CD4-positive, alpha-beta memory T cell (primary cell): ENCODE measurements at regions not wholly inside any gene's neighbourhood (a gene's known extent, or its start where the extent isn't known, plus 50 kb on each side); places are given as distances from the start of the nearest gene placed in this dataset.

ENCODE experiments used
- CTCF ChIA-PET: fragments of 350-600 bp; sonication (Branson Sonifier 250); formaldehyde crosslinking; loops from one replicate; lab custom pipeline; 2021; ENCODE audit warnings: inconsistent platforms; ENCODE audit not compliant: partially characterized antibody; lab: Charles Lee
- POLR2A ChIA-PET: fragments of 350-600 bp; sonication (Branson Sonifier 250); formaldehyde crosslinking; loops from one replicate; lab custom pipeline; 2021; ENCODE audit not compliant: partially characterized antibody; lab: Charles Lee
- DNase-seq, 5 donors: peaks; one replicate each; pipeline versions ENCODE4 v3.0.0 to v3.0.0-alpha.2; 2020 to 2022; ENCODE audit warnings: mixed read lengths in 1 of 5
- H3K27ac ChIP-seq: one replicate; pipeline ENCODE4 v1.7.0; 2013; ENCODE audit warnings: low read depth, low read length
- H3K27me3 ChIP-seq: 2 replicates; pipeline ENCODE4 v1.7.0; 2013; ENCODE audit warnings: mild to moderate bottlenecking, low read length, moderate library complexity; ENCODE audit not compliant: insufficient read depth
- H3K36me3 ChIP-seq: 2 replicates; pipeline ENCODE4 v1.7.0; 2013; ENCODE audit warnings: mild to moderate bottlenecking, low read length, moderate library complexity; ENCODE audit not compliant: insufficient read depth
- H3K4me1 ChIP-seq: 2 replicates; pipeline ENCODE4 v1.7.0; 2013; ENCODE audit warnings: mild to moderate bottlenecking, low read length, moderate library complexity; ENCODE audit not compliant: insufficient read depth
- H3K4me3 ChIP-seq, 2 donors: one replicate each; pipeline ENCODE4 v1.7.0; 2013; ENCODE audit warnings: low read length in 2 of 2, mild to moderate bottlenecking in 1 of 2
- H3K9me3 ChIP-seq, 2 donors: one replicate each; pipeline ENCODE4 v1.7.0; 2013; ENCODE audit warnings: low read length in 2 of 2, control low read depth in 1 of 2; ENCODE audit not compliant: control insufficient read depth in 1 of 2
- H3K27ac Mint-ChIP-seq, 7 donors: one replicate each; pipeline ENCODE4 v1.8.0; 2020 to 2021; ENCODE audit warnings: mixed read lengths in 7 of 7, mild to moderate bottlenecking in 6 of 7, inconsistent platforms in 3 of 7, moderate library complexity in 3 of 7
- H3K27me3 Mint-ChIP-seq, 2 donors: one replicate each; pipeline ENCODE4 v1.8.0; 2020 to 2021; ENCODE audit warnings: mixed read lengths in 2 of 2
- H3K36me3 Mint-ChIP-seq, 2 donors: one replicate each; pipeline ENCODE4 v1.8.0; 2020 to 2021; ENCODE audit warnings: mixed read lengths in 2 of 2, inconsistent platforms in 1 of 2, mild to moderate bottlenecking in 1 of 2
- H3K4me1 Mint-ChIP-seq, 4 donors: one replicate each; pipeline ENCODE4 v1.8.0; 2020 to 2021; ENCODE audit warnings: mixed read lengths in 4 of 4, mild to moderate bottlenecking in 1 of 4
- H3K4me3 Mint-ChIP-seq, 8 donors: one replicate each; pipeline ENCODE4 v1.8.0; 2020 to 2021; ENCODE audit warnings: mixed read lengths in 8 of 8, mild to moderate bottlenecking in 7 of 8, moderate library complexity in 6 of 8, inconsistent platforms in 3 of 8
- H3K9me3 Mint-ChIP-seq, 8 donors: one replicate each; pipeline ENCODE4 v1.8.0; 2020 to 2021; ENCODE audit warnings: mixed read lengths in 8 of 8, mild to moderate bottlenecking in 5 of 8, inconsistent platforms in 3 of 8, moderate library complexity in 1 of 8
- intact Hi-C: fragments of 100-400 bp; cut with micrococcal nuclease; formaldehyde crosslinking; loops from one replicate; pipeline ENCODE4 v1.15.1; 2023

- DNase-seq = no peak
- no peaks in the 10 kb centered on the region for H3K36me3 Mint-ChIP-seq
- H3K4me3 Mint-ChIP-seq = no peak overlapping the region
- intact Hi-C loops = no loop called here
- no peaks in the 10 kb centered on the region for H3K4me1 Mint-ChIP-seq
- ChIA-PET CTCF (no interaction called here), POLR2A (no interaction called here)
- Histone ChIP-seq H3K27ac (no peak overlapping the region), H3K27me3 (no peaks in the 10 kb centered on the region), H3K4me3 (no peak overlapping the region), H3K36me3 (no peaks in the 10 kb centered on the region), H3K4me1 (no peaks in the 10 kb centered on the region), H3K9me3 (no peaks in the 10 kb centered on the region)
- H3K27ac Mint-ChIP-seq = no peak overlapping the region
- H3K9me3 Mint-ChIP-seq = peaks cover 0 to 4% (median 0%) of the 10 kb centered on the region in 8 donors
- no peaks in the 10 kb centered on the region for H3K27me3 Mint-ChIP-seq
Measured at GRCh38 chr7:124387056-124387455, 354.2 kb upstream of the TMEM229A start.

- intact Hi-C loops = no loop called here
- CTCF ChIA-PET = no interaction called here
Measured at GRCh38 chr7:124379296-124379695, 346.4 kb upstream of the TMEM229A start.

GRCh38 chr7:124376111-124376510, 343.2 kb upstream of the TMEM229A start:
- no peak overlapping the region for H3K27ac Mint-ChIP-seq
- no peak for DNase-seq
- no peaks in the 10 kb centered on the region for H3K9me3 ChIP-seq
- no peak overlapping the region for H3K4me3 ChIP-seq
- H3K27ac ChIP-seq = no peak overlapping the region
- ChIA-PET POLR2A (no interaction called here), CTCF (no interaction called here)
- no peaks in the 10 kb centered on the region for H3K27me3 ChIP-seq
- no peaks in the 10 kb centered on the region for H3K4me1 Mint-ChIP-seq
- H3K9me3 Mint-ChIP-seq = peaks cover 0 to 10% (median 3%) of the 10 kb centered on the region in 8 donors
- H3K4me3 Mint-ChIP-seq = no peak overlapping the region
- intact Hi-C loops = no loop called here
- H3K4me1 ChIP-seq = no peaks in the 10 kb centered on the region
- no peaks in the 10 kb centered on the region for H3K27me3 Mint-ChIP-seq
- no peaks in the 10 kb centered on the region for H3K36me3 Mint-ChIP-seq
- no peaks in the 10 kb centered on the region for H3K36me3 ChIP-seq

More at GRCh38 chr7:124379296-124379695, 346.4 kb upstream of the TMEM229A start:
- no peaks in the 10 kb centered on the region for H3K27me3 ChIP-seq
- POLR2A ChIA-PET = no interaction called here
- no peak overlapping the region for H3K4me3 ChIP-seq
- H3K9me3 ChIP-seq = no peaks in the 10 kb centered on the region
- no peaks in the 10 kb centered on the region for H3K4me1 ChIP-seq
- no peak for DNase-seq
- H3K27ac ChIP-seq = no peak overlapping the region
- no peak overlapping the region for H3K27ac Mint-ChIP-seq
- no peaks in the 10 kb centered on the region for H3K36me3 Mint-ChIP-seq
- peaks cover 0 to 13% (median 4%) of the 10 kb centered on the region in 8 donors for H3K9me3 Mint-ChIP-seq
- H3K27me3 Mint-ChIP-seq = no peaks in the 10 kb centered on the region
- H3K4me3 Mint-ChIP-seq = no peak overlapping the region
- no peaks in the 10 kb centered on the region for H3K36me3 ChIP-seq
- no peaks in the 10 kb centered on the region for H3K4me1 Mint-ChIP-seq

GRCh38 chr7:124375391-124375790, 342.5 kb upstream of the TMEM229A start:
- no peaks in the 10 kb centered on the region for H3K27me3 ChIP-seq
- H3K36me3 Mint-ChIP-seq = no peaks in the 10 kb centered on the region
- no peaks in the 10 kb centered on the region for H3K4me1 ChIP-seq
- H3K4me3 ChIP-seq = no peak overlapping the region
- H3K9me3 ChIP-seq = no peaks in the 10 kb centered on the region
- intact Hi-C loops = no loop called here
- H3K27me3 Mint-ChIP-seq = no peaks in the 10 kb centered on the region
- H3K36me3 ChIP-seq = no peaks in the 10 kb centered on the region
- no peaks in the 10 kb centered on the region for H3K4me1 Mint-ChIP-seq
- no peak overlapping the region for H3K4me3 Mint-ChIP-seq
- ChIA-PET CTCF (no interaction called here), POLR2A (no interaction called here)
- peaks cover 0 to 10% (median 3%) of the 10 kb centered on the region in 8 donors for H3K9me3 Mint-ChIP-seq
- no peak for DNase-seq
- H3K27ac ChIP-seq = no peak overlapping the region
- H3K27ac Mint-ChIP-seq = no peak overlapping the region

GRCh38 chr7:124369310-124369709, 336.4 kb upstream of the TMEM229A start:
- Mint-ChIP-seq H3K4me1 (no peaks in the 10 kb centered on the region), H3K4me3 (no peak overlapping the region), H3K9me3 (peaks cover 0 to 6% (median 2%) of the 10 kb centered on the region in 8 donors), H3K27ac (no peak overlapping the region), H3K36me3 (no peaks in the 10 kb centered on the region), H3K27me3 (no peaks in the 10 kb centered on the region)
- H3K27ac ChIP-seq = no peak overlapping the region
- H3K9me3 ChIP-seq = no peaks in the 10 kb centered on the region
- H3K4me3 ChIP-seq = no peak overlapping the region
- no peaks in the 10 kb centered on the region for H3K4me1 ChIP-seq
- intact Hi-C loops = no loop called here
- ChIA-PET CTCF (no interaction called here), POLR2A (no interaction called here)
- H3K36me3 ChIP-seq = no peaks in the 10 kb centered on the region
- DNase-seq = no peak
- no peaks in the 10 kb centered on the region for H3K27me3 ChIP-seq

GRCh38 chr7:124366118-124366517, 333.3 kb upstream of the TMEM229A start:
- Mint-ChIP-seq H3K9me3 (peaks cover 0 to 12% (median 7%) of the 10 kb centered on the region in 8 donors), H3K27ac (no peak overlapping the region), H3K4me3 (no peak overlapping the region), H3K27me3 (no peaks in the 10 kb centered on the region), H3K36me3 (no peaks in the 10 kb centered on the region), H3K4me1 (no peaks in the 10 kb centered on the region)
- H3K27ac ChIP-seq = no peak overlapping the region
- no peak for DNase-seq
- ChIA-PET CTCF (no interaction called here), POLR2A (no interaction called here)
- H3K27me3 ChIP-seq = no peaks in the 10 kb centered on the region
- intact Hi-C loops = no loop called here
- H3K36me3 ChIP-seq = no peaks in the 10 kb centered on the region
- H3K4me1 ChIP-seq = no peaks in the 10 kb centered on the region
- H3K9me3 ChIP-seq = no peaks in the 10 kb centered on the region
- no peak overlapping the region for H3K4me3 ChIP-seq

- Histone ChIP-seq H3K4me3 (no peak overlapping the region), H3K27me3 (no peaks in the 10 kb centered on the region), H3K36me3 (no peaks in the 10 kb centered on the region), H3K4me1 (no peaks in the 10 kb centered on the region), H3K27ac (no peak overlapping the region), H3K9me3 (no peaks in the 10 kb centered on the region)
- ChIA-PET POLR2A (no interaction called here), CTCF (no interaction called here)
- Mint-ChIP-seq H3K27me3 (no peaks in the 10 kb centered on the region), H3K4me3 (no peak overlapping the region), H3K36me3 (no peaks in the 10 kb centered on the region), H3K27ac (no peak overlapping the region), H3K9me3 (peaks cover 0 to 15% (median 9%) of the 10 kb centered on the region in 8 donors), H3K4me1 (no peaks in the 10 kb centered on the region)
- intact Hi-C loops = no loop called here
- DNase-seq = no peak
Measured at GRCh38 chr7:124364283-124364682, 331.4 kb upstream of the TMEM229A start.

GRCh38 chr7:124354201-124354600, 321.3 kb upstream of the TMEM229A start:
- Histone ChIP-seq H3K27ac (no peak overlapping the region), H3K4me1 (no peaks in the 10 kb centered on the region), H3K4me3 (no peak overlapping the region), H3K9me3 (no peaks in the 10 kb centered on the region), H3K36me3 (no peaks in the 10 kb centered on the region), H3K27me3 (no peaks in the 10 kb centered on the region)
- POLR2A ChIA-PET = no interaction called here
- Mint-ChIP-seq H3K4me1 (no peaks in the 10 kb centered on the region), H3K27ac (no peak overlapping the region), H3K27me3 (no peaks in the 10 kb centered on the region), H3K4me3 (no peak overlapping the region), H3K36me3 (no peaks in the 10 kb centered on the region), H3K9me3 (peaks cover 0 to 8% (median 2%) of the 10 kb centered on the region in 8 donors)
- DNase-seq = no peak
- CTCF ChIA-PET = no interaction called here
- intact Hi-C loops = no loop called here
